Fibroblast of pulmonary artery (primary cell): ENCODE measurements at regions not wholly inside any gene's neighbourhood (a gene's known extent, or its start where the extent isn't known, plus 50 kb on each side); places are given as distances from the start of the nearest gene placed in this dataset.

Experiments used
- DNase-seq: peaks from one replicate; pipeline ENCODE4 v3.0.0-alpha.2; 2010; ENCODE audit warnings: low read depth
- H3K4me3 ChIP-seq: replicated peaks from 2 replicates; pipeline ENCODE4 v1.5.1; 2011; ENCODE audit warnings: low read depth, mild to moderate bottlenecking, control low read depth, low read length, moderate library complexity
- CTCF ChIP-seq: IDR thresholded peaks from 2 replicates; pipeline ENCODE4 v1.5.1; 2011; ENCODE audit warnings: mild to moderate bottlenecking, control low read depth, low read length, inconsistent platforms; ENCODE audit errors: missing control alignments

GRCh38 chr20:61072398-61072797, 179.7 kb upstream of the CDH4 start:
- DNase-seq = no peak
- no peak for TF ChIP-seq CTCF
- no peak overlapping the region for H3K4me3 ChIP-seq

GRCh38 chr20:61073376-61073775, 178.7 kb upstream of the CDH4 start:
- TF ChIP-seq CTCF = no peak
- DNase-seq = no peak
- no peak overlapping the region for H3K4me3 ChIP-seq

- TF ChIP-seq CTCF = no peak
- no peak overlapping the region for H3K4me3 ChIP-seq
- DNase-seq = no peak
Measured at GRCh38 chr20:61082720-61083119, 169.3 kb upstream of the CDH4 start.

GRCh38 chr20:61083431-61083830, 168.6 kb upstream of the CDH4 start:
- no peak for TF ChIP-seq CTCF
- DNase-seq = no peak
- H3K4me3 ChIP-seq = no peak overlapping the region

- H3K4me3 ChIP-seq = no peak overlapping the region
- DNase-seq = no peak
- TF ChIP-seq CTCF = no peak
Measured at GRCh38 chr20:61086031-61086430, 166.0 kb upstream of the CDH4 start.

- DNase-seq = no peak
- no peak overlapping the region for H3K4me3 ChIP-seq
- no peak for TF ChIP-seq CTCF
Measured at GRCh38 chr20:61090541-61090940, 161.5 kb upstream of the CDH4 start.

- DNase-seq = no peak
- TF ChIP-seq CTCF = no peak
- H3K4me3 ChIP-seq = no peak overlapping the region
Measured at GRCh38 chr20:61092251-61092650, 159.8 kb upstream of the CDH4 start.
